Stimulated activated CD4-positive, alpha-beta T cell treated with anti-CD3 and anti-CD28 coated beads, TNF-alpha, amount 100 ng/mL, for 1 hour (primary cell): ENCODE measurements at regions not wholly inside any gene's neighbourhood (a gene's known extent, or its start where the extent isn't known, plus 50 kb on each side); places are given as distances from the start of the nearest gene placed in this dataset.
"Not testable (repeated sequence)": the region's sequence is repeated elsewhere in the genome, so short reads cannot be mapped to it uniquely, and the experiment has no call there.

Experiments used
- DNase-seq, 3 donors: peaks; one replicate each; pipeline ENCODE4 v3.0.0-alpha.2; 2020; ENCODE audit warnings: low read depth in 3 of 3, low spot score in 1 of 3

DNA sequence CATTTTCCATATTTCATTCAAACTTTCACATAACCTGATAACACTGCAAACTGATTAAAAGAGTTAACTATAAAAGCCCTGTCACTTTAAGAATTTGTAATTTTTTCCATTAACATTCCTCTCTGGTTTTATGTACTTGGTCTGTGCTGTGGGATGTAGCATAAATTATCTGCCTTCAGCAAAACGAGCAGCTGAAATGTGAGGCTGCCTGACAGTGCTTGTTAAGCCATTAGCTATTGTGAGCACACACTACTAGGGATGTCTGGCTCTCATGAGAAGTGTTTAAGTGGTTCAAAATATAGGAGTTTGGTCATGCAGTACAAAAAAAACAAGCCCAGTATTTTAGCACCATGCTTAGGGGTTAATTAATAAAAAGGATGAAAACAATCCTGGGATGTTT is 63.0 kb downstream of the HOXA1 start:
- DNase-seq: no peak

DNA sequence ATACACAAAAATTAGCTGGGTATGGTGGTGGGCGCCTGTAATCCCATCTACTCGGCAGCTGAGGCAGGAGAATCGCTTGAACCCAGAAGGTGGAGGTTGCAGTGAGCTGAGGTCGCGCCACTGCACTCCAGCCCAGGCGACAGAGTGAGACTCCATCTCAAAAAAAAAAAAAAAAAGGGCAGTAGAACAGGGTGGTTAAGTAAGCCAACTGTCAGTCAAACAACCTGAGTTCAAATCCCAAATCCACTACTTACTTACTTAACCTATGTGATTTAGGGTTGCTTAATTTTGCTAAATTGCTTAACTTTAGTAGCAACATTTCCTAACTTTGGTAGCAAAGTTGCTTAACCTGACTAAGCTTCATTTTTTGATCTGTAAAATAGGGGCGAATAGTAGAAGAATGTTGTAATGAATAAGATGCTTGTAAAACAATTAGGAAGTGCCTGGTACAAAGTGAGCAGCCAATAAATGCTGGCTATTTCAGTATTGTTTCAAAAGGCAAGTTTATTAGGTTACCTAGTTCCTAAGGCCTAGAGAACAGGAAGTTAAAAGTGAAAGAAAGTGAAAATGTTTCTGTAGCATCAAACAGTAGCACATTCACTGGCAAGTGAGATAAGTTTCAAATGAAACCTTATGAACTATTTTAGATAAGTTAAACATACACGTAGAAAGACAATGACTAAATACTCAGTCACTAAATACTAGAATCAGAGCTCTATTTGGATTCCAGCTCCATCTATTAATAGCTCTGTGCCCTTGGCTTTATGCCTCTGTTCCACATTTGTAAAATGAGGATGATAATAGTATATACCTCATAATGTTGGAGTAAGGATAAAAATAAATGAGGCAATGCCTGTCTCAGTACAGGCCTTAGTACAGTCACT is 64.3 kb downstream of the HOXA1 start:
- DNase-seq: no peak

DNA sequence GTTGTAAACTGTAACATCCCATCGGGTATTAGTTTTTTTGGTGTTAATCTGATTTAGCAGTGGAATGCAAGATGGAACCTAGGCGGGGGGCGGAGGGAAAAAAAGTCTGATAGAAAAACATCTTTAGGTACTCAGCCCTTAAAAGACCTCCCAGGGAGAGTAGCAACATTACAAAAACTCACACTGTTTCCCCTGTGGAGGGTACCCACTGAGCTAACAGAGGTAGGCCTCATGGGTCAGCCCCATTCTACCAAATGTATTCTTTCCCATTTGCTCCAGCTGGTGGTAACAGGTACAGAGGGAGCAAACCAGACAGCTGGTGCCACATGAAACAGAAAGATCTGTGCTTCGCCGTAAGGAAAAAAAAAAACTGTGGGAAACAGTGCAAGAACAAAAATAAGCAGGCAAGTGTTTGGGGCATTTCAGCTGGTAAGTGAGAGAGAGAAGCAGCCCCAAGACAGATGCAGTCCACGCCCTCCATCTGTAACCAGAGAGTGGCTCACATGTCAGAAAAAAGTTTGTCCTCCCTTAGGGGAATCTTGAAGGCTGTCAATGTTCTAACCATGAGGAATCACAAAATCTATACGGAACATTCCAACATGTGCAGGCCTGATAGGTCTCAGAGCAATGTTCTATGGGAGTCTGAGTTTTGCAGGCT is 65.3 kb downstream of the HOXA1 start:
- no peak for DNase-seq

DNA sequence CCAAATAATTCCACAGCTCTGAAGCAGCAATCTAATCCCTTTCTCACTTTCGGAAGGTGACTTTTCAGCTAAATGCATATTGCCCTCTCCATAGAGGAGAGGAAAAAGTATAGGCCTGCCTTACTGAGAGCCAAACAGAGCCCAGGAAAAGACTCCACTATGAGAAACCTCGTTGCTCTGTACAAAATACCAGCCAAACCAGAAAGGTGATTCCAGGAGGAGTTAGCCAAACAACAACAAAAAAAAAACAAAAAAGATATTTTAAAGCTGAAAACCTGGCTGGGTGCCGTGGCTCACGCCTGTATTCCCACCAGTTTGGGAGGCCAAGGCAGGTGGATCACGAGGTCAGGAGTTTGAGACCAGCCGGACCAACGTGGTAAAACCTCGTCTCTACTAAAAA is 70.5 kb downstream of the HOXA1 start:
- DNase-seq: no peak

DNA sequence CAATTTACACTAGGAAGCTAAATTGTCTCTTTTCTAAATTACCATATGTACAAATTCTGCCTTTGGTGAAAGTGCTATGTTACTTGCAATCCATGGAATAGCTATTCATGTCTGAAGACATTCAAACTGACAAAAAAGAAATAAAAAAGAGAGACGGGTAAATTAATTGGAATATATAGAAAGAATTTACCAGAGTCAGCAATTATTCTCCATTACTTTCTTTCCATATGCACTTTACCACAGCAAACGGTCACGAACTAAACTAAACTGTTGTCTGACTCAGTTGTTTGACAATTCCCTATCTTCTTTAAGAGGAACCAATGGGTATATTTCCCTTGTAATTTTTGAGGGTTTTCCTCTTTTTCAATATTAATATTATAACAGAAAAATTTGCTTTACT is 85.7 kb downstream of the HOXA1 start:
- no peak for DNase-seq

DNA sequence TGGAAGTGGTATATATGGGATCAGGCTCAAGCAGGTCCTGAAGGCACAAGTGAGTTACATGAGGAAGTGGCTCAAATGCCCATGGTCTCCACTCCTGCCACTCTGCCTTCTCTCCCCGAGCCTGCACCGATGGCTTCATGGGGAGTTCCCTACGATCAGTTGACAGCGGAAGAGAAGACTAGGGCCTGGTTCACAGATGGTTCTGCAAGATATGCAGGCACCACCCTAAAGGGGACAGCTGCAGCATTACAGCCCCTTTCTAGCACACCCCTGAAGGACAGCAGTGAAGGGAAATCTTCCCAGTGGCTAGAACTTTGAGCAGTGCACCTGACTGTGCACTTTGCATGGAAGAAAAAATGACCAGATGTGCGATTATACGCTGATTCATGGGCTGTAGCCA is 95.3 kb downstream of the HOXA1 start:
- DNase-seq: no peak

DNA sequence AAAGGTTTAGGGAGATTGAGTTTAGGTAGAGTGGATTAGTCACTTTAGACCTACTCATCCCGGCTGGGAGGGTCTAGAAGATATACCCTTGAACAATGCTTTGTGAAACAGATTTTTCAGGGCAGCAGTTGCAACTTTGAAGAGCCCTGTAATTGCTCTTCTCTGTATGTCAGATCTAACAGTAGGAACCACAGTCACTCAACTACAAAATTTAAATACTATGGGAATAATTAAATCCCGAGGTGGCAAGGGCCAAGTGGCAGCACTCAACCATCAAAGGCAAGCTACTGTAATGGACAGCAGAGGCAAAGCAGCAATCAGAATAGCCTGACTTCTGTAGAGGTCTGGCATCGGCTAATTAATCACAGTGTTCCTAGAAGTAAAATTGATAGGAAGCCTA is 97.5 kb downstream of the HOXA1 start:
- DNase-seq: not testable (repeated sequence)

DNA sequence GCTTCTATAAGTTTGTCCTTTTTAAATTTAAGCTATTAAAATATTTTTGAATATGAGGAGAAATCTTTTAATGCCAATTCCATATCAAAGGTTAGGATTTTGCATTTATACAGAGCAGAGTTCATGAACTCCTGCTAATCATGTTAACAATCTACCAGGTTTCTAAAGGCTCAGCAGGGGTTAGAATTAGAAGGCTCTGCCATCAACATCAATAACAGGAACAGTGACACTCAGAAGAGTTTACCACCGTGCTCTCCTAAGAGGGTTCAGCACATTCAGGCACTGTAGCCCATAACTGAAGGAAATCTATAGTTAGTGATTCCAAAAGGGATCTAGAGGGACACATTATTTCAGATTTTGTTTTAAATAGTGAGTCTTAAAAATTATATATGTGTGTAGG is 100.1 kb downstream of the HOXA1 start:
- no peak for DNase-seq

DNA sequence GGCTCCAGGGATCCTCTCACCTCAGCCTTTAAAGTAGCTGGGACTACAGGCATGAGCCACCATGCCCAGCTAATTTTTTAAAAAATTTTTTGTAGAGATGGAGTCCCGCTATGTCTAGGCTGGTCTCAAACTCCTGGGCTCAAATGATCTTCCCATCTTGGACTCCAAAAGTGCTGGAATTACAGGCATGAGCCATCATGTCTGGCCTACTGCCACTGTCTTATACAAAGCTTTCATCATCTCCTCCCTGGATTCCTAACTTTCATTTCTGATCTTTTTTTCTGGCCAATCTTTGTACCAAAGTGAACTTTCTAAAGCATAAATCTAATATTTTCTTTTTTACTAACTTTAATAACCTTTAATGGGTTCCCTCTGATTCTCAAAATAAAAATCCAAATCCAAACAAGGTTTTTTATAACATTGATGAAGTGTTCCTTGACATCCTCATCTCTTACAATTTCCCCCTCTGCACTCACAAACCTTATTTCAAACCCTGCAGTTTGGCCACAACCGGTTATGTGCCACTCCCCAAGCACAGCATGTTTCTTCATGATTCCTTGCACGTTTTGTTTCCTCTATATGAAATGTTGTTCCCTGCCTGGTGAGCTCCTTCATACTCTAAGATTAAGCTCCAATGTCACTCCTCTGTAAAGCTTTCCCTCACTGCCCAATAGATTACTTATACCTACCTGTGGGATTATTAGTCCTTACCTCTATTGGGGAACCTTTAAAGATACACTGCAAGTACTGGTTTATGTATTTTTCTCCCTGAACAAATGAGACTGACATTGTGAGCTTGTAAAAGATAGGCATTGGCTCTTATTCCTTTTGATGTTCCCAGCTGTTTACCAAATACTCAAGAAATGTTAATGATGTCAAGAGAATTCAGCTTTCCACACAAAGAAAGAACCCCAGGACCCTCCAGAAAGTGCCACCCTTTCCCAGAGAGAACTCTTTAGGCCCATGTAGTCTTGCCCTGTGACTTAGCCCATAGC is 101.7 kb downstream of the HOXA1 start:
- DNase-seq: no peak

DNA sequence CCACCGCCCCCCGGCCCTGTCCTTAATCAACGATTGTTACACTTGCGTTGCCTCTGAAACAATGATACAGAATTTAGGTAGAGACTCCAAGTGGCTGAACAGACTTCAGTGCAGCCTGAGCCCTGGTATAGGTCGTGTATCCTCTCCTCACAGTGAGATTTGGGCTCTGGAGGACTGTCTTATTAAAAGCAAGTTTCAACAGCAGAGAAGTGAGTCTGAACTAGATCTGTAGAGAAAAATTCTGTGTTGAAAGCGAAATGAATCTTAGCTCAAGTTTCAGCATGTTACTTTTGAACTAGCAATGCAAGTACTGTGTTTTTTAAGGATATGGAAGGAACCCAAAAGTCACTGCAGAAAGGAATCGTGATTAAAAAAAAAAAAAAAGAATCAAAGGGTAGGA is 103.1 kb downstream of the HOXA1 start:
- DNase-seq: no peak

DNA sequence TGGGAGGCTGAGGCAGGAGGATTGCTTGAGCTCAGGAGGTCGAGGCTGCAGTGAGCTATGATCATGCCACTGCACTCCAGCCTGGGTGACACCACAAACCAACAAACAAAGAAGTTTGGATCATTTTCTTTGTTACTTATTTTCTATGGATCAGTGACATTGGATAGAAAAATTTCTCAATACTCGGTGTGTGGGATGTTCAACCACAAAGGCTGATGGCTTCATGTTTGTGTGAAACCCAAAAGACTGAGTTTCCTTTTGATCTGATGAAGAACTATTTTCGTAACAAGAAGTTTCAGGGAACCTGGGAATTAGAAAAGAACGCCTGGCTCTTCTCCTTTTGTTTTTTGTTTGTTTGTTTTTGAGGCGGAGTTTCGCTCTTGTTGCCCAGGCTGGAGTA is 104.0 kb downstream of the HOXA1 start:
- no peak for DNase-seq

DNA sequence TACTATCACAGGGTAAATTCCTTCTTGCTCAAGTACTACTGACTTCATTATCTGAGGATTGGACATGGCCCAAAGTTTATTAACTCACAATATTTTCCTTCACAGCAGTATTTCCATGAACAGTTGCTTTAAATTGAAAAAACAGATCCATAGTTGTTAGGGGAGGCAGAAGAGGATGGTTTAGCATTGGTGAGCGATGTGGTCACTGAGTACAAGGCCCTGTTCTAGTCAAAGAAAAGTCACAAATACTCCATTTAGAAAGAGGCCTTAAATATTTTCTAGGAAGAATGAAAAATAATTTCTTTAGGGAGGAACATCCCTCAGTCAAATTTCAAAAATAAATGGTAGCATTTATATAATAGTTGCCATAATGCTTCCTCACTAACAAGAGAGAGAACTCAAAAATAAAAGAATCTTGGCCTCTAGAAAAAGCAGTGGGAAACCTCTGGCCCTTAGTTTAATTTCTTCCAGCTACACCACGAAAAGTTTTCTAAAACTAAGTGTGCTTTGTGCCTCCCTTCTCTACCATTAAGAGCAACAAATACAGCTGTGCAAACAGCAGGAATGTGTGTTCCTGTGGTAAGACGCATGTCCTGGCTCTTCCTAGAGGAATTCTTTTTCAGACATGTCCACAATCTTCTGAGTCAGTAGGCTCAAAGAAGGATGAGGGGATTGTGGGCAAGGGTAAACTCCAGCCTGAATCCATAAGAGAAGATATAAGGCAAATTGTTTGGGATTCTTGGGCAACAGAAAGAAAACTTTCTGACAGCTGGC is 105.7 kb downstream of the HOXA1 start:
- DNase-seq: no peak

DNA sequence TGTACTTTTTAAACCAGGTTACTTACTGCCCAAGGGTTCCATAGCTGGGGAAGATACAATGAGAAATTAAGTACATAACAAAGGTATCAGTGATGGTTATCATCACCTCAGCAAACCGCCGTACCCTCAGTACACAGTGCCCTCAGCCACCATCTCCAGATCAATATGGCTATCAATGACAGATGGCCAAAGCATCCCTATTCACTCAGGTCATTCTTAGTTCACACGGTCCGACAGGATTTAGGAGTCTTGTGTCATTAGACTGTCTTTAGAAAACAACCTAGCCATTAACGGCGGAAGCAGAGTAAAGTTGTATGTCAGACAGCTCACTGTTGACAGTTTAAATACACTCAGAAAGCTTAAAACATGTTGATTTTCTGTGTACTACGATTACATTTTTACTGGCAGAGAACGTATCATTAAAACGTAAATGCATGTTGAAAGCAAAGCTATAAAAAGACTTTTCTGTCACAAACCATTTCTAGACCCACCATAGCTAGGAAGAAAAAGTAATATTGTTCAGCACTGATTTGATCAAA is 106.9 kb downstream of the HOXA1 start:
- DNase-seq: no peak

DNA sequence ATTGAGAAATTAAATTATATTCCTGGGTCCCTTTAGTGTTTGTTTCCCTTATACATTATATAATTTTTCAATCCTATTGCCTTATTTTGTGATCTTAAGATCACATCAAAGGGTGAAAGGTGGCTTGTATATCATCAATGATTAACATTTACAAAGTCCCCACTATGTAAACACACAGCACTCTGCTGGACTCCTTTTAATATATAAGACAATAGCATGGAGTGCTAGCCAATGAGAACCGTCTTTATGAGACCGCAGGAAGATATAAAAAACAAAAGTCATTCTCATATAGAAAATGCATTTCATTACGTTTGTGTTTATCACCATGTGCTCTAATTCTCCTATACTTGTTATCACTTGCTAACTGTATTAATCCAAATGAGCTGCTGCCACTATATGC is 108.5 kb downstream of the HOXA1 start:
- no peak for DNase-seq

DNA sequence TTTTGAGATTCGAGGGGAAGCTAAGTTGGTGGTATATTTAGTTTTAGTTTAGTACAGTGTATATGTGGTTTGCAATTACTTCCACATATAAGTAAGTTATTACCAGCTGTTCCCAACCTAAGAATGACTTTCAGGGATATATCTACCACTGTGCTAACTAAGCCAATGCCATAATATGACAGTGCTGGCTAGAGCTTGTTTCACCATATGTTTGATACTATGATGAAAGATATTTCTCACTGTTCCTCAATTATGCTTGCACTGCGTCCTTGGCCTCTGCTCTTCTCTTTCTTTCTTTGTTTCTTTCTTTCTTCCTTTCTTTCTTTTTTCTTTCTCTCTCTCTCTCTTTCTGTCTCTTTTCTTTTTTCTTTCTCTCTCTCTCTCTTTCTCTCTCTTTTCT is 113.8 kb upstream of the SKAP2 start:
- DNase-seq: no peak

DNA sequence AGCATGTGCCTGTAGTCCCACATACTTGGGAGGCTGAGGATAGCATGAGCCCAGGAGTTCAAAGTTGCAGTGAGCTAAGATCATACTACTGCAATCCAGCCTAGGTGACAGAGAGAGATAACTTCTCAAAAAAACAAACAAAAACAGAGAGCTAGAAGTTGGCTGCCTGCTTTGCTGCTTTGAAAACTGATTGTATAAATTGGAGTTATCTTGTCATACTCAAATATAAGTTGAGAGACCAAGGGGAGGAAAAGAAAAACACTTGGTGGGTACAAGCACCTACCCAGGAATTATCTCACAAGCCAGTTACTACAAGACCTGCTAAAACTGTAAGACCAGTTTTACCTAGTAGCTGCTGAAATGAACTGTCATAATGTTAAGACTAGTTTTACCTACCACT is 112.5 kb upstream of the SKAP2 start:
- DNase-seq: no peak

DNA sequence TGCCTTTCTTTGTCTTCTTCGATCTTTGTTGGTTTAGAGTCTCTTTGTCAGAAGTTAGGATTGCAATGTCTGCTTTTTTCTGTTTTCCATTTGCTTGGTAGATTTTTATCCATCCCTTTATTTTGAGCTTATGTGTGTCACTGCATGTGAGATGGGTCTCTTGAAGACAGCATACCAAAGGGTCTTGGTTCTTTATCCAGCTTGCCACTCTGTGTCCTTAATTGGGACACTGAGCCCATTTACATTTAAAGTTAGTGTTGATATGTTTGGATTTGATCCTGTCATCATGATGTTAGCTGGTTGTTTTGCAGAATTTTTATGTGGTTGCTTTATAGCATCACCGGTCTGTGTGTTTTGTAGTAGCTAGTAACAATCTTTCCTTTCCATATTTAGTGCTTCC is 107.5 kb upstream of the SKAP2 start:
- DNase-seq: not testable (repeated sequence)

DNA sequence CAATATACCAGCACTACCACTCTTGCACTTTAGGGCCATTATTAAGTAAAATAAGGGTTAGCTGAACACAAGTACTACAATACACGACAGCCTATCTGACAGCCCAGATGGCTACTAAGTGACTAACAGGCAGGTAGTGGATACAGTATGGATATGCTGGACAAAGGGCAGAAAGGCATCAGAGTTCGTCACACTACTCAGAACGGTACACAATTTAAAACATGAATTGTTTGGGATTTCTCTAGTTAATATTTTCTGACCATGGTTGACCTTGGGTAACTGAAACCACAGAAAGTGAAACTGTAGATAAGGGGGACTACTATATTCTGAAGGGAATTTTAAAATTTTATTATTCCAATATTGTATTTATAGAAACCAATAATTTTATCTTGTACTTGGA is 101.3 kb upstream of the SKAP2 start:
- DNase-seq: no peak

DNA sequence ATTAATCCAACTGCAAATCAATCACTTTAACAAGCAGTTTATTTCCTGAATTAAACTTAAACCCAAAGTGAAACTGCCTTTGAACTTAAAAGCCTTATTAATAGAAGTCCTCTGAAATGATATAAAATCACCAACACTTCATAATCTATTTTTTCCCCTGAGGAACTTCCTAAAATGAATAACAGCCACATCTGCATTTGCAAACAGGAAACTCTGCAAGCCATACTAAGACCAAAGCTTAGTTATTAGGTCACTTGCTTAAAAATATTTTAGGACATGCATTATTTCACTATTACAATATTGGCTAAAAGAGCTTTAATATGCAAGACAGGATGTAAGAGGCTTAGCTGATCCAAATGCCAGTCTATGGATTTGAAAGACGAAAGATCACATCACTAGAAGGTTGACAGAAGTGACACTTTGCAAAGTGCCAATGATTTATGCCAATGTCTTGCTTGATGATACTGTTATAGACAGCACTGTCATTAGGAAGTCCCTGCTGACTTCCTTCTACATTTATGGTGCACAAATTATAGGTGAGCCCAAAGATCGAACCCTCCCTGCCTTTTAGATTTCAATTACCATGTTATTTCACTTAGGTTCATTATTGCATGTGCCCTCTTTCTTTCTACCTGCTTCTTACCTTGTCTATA is 99.9 kb upstream of the SKAP2 start:
- no peak for DNase-seq

DNA sequence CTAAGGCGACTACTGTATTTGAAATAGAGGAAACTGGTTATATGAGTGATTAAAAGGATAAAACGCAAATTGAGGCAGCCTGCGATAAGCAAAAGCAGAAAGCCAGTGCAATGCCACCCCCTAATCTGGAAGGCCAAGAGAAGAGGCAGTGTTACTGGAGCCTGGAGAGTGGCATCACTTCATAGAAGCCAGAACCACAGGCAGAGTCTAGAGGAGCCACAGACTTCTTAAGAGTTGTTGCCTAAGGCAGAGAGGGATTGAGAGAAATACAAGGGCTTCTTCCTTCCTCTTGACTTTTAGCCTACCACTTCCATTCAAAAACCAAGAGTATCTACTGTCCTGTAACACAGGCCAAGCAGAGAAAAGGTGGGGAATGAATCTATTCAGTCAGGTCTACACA is 94.9 kb upstream of the SKAP2 start:
- no peak for DNase-seq
